ENCODE measurements at regions not wholly inside any gene's neighbourhood (a gene's known extent, or its start where the extent isn't known, plus 50 kb on each side); places are given as distances from the start of the nearest gene placed in this dataset.
A peak's percentile ranks its signal among the peaks of the same experiment; 100 is the strongest.

- no peaks in the 10 kb centered on the region for H3K27me3 ChIP-seq (ENCODE audit: control insufficient read depth in 3 of 3, insufficient read depth in 3 of 3, low read length in 2 of 3)
- TF ChIP-seq CTCF (IDR thresholded peaks at IDR 0.05; ENCODE audit: control extremely low read depth, extremely low read depth) = no peak
- no peak for DNase-seq
- WGBS, 2 donors = 72 to 92% methylated on average over 3 of the region's 3 CpGs
- ATAC-seq (ENCODE audit: insufficient read depth, low FRiP score) = peak; percentile 27
- no peak overlapping the region for H3K4me3 ChIP-seq
- no peaks in the 10 kb centered on the region for H3K36me3 ChIP-seq (ENCODE audit: control insufficient read depth in 4 of 4, insufficient read depth in 4 of 4, low read length in 4 of 4)
- no peak overlapping the region for H3K27ac ChIP-seq (ENCODE audit: low read depth in 1 of 2, low read length in 1 of 2)
- no peak overlapping the region for H3K9ac ChIP-seq (ENCODE audit: insufficient read depth in 1 of 2, low read length in 2 of 2)
- no peaks in the 10 kb centered on the region for H3K9me3 ChIP-seq (ENCODE audit: control insufficient read depth in 4 of 4, insufficient read depth in 3 of 4, low read length in 3 of 4)
- H3K4me1 ChIP-seq (ENCODE audit: control insufficient read depth in 5 of 5, insufficient read depth in 5 of 5, low read length in 5 of 5) = peaks cover 0 to 1% (median 0%) of the 10 kb centered on the region in 5 donors
These were observed 182.9 kb downstream of the MCHR2 start for GRCh38 chr6:99810942-99811620.

GRCh38 chr6:99811636-99812035 lies 182.4 kb downstream of the MCHR2 start:
- 58 to 64% methylated on average over 1 of the region's 1 CpG for WGBS, 2 donors
- Histone ChIP-seq H3K9ac (ENCODE audit: insufficient read depth in 1 of 2, low read length in 2 of 2) (no peak overlapping the region), H3K4me3 (no peak overlapping the region), H3K27me3 (ENCODE audit: control insufficient read depth in 3 of 3, insufficient read depth in 3 of 3, low read length in 2 of 3) (no peaks in the 10 kb centered on the region), H3K9me3 (ENCODE audit: control insufficient read depth in 4 of 4, insufficient read depth in 3 of 4, low read length in 3 of 4) (no peaks in the 10 kb centered on the region), H3K36me3 (ENCODE audit: control insufficient read depth in 4 of 4, insufficient read depth in 4 of 4, low read length in 4 of 4) (no peaks in the 10 kb centered on the region), H3K27ac (ENCODE audit: low read depth in 1 of 2, low read length in 1 of 2) (no peak overlapping the region), H3K4me1 (ENCODE audit: control insufficient read depth in 5 of 5, insufficient read depth in 5 of 5, low read length in 5 of 5) (peaks cover 0 to 1% (median 0%) of the 10 kb centered on the region in 5 donors)
- no peak for DNase-seq
- no peak for TF ChIP-seq CTCF (IDR thresholded peaks at IDR 0.05; ENCODE audit: control extremely low read depth, extremely low read depth)
- ATAC-seq (ENCODE audit: insufficient read depth, low FRiP score) = no peak

GRCh38 chr6:99813565-99813964 lies 180.5 kb downstream of the MCHR2 start:
- H3K27me3 ChIP-seq (ENCODE audit: control insufficient read depth in 3 of 3, insufficient read depth in 3 of 3, low read length in 2 of 3) = no peaks in the 10 kb centered on the region
- H3K27ac ChIP-seq (ENCODE audit: low read depth in 1 of 2, low read length in 1 of 2) = no peak overlapping the region
- no peak overlapping the region for H3K4me3 ChIP-seq
- H3K36me3 ChIP-seq (ENCODE audit: control insufficient read depth in 4 of 4, insufficient read depth in 4 of 4, low read length in 4 of 4) = no peaks in the 10 kb centered on the region
- 27 to 40% methylated on average over 1 of the region's 1 CpG for WGBS, 2 donors
- H3K4me1 ChIP-seq (ENCODE audit: control insufficient read depth in 5 of 5, insufficient read depth in 5 of 5, low read length in 5 of 5) = peaks cover 0 to 1% (median 0%) of the 10 kb centered on the region in 5 donors
- no peak for DNase-seq
- TF ChIP-seq CTCF (IDR thresholded peaks at IDR 0.05; ENCODE audit: control extremely low read depth, extremely low read depth) = no peak
- no peak overlapping the region for H3K9ac ChIP-seq (ENCODE audit: insufficient read depth in 1 of 2, low read length in 2 of 2)
- H3K9me3 ChIP-seq (ENCODE audit: control insufficient read depth in 4 of 4, insufficient read depth in 3 of 4, low read length in 3 of 4) = no peaks in the 10 kb centered on the region
- ATAC-seq (ENCODE audit: insufficient read depth, low FRiP score) = no peak
